ENCODE measurements at regions not wholly inside any gene's neighbourhood (a gene's known extent, or its start where the extent isn't known, plus 50 kb on each side); places are given as distances from the start of the nearest gene placed in this dataset.

- Histone ChIP-seq H3K4me3 (ENCODE audit: low read length) (no peak overlapping the region), H3K4me2 (ENCODE audit: low read depth, low read length) (no peak overlapping the region), H2AFZ (ENCODE audit: low read length) (no peak overlapping the region), H3K36me3 (replicated peaks; ENCODE audit: insufficient read depth, low read length) (no peaks in the 10 kb centered on the region), H3K4me1 (ENCODE audit: low read length) (no peaks in the 10 kb centered on the region), H3K9me3 (replicated peaks; ENCODE audit: insufficient read depth, low read length) (no peaks in the 10 kb centered on the region), H3K9ac (ENCODE audit: low read length) (no peak overlapping the region), H4K20me1 (ENCODE audit: insufficient read depth, low read length) (no peaks in the 10 kb centered on the region), H3K27me3 (replicated peaks; ENCODE audit: insufficient read depth, low read length) (no peaks in the 10 kb centered on the region), H3K9me2 (replicated peaks; ENCODE audit: insufficient read depth, low read length) (no peaks in the 10 kb centered on the region), H3K27ac (ENCODE audit: low read length) (no peak overlapping the region), H3K79me2 (ENCODE audit: low read length) (no peaks in the 10 kb centered on the region), H3F3A (ENCODE audit: insufficient read depth, low read length) (no peaks in the 10 kb centered on the region)
- DNase-seq, result no peak
- no peak for TF ChIP-seq EZH2phosphoT487 (IDR thresholded peaks at IDR 0.05; ENCODE audit: low read length)
- TF ChIP-seq EZH2 (optimal IDR thresholded peaks at IDR 0.05; ENCODE audit: low read depth, low read length), result no peak
- no peak for TF ChIP-seq CTCF (IDR thresholded peaks at IDR 0.05; ENCODE audit: low read length)
Observed at GRCh38 chr7:109437957-109438356, 868.3 kb downstream of the DNAJB9 start.

- no peaks in the 10 kb centered on the region for H3F3A ChIP-seq (ENCODE audit: insufficient read depth, low read length)
- H3K9ac ChIP-seq (ENCODE audit: low read length), result no peak overlapping the region
- no peak for DNase-seq
- H3K4me2 ChIP-seq (ENCODE audit: low read depth, low read length), result no peak overlapping the region
- H3K9me3 ChIP-seq (replicated peaks; ENCODE audit: insufficient read depth, low read length), result no peaks in the 10 kb centered on the region
- H3K27ac ChIP-seq (ENCODE audit: low read length), result no peak overlapping the region
- H3K4me3 ChIP-seq (ENCODE audit: low read length), result no peak overlapping the region
- H3K36me3 ChIP-seq (replicated peaks; ENCODE audit: insufficient read depth, low read length), result no peaks in the 10 kb centered on the region
- H3K79me2 ChIP-seq (ENCODE audit: low read length), result no peaks in the 10 kb centered on the region
- no peak overlapping the region for H2AFZ ChIP-seq (ENCODE audit: low read length)
- H3K27me3 ChIP-seq (replicated peaks; ENCODE audit: insufficient read depth, low read length), result no peaks in the 10 kb centered on the region
- no peaks in the 10 kb centered on the region for H3K9me2 ChIP-seq (replicated peaks; ENCODE audit: insufficient read depth, low read length)
- H3K4me1 ChIP-seq (ENCODE audit: low read length), result no peaks in the 10 kb centered on the region
- no peaks in the 10 kb centered on the region for H4K20me1 ChIP-seq (ENCODE audit: insufficient read depth, low read length)
- TF ChIP-seq CTCF (IDR thresholded peaks at IDR 0.05; ENCODE audit: low read length) (no peak), EZH2phosphoT487 (IDR thresholded peaks at IDR 0.05; ENCODE audit: low read length) (no peak), EZH2 (optimal IDR thresholded peaks at IDR 0.05; ENCODE audit: low read depth, low read length) (no peak)
Observed at GRCh38 chr7:109449760-109450159, 880.1 kb downstream of the DNAJB9 start.

- H3K27me3 ChIP-seq (replicated peaks; ENCODE audit: insufficient read depth, low read length), result no peaks in the 10 kb centered on the region
- no peaks in the 10 kb centered on the region for H3K4me1 ChIP-seq (ENCODE audit: low read length)
- H3K9ac ChIP-seq (ENCODE audit: low read length), result no peak overlapping the region
- H3K4me2 ChIP-seq (ENCODE audit: low read depth, low read length), result no peak overlapping the region
- H3K27ac ChIP-seq (ENCODE audit: low read length), result no peak overlapping the region
- no peaks in the 10 kb centered on the region for H3K9me3 ChIP-seq (replicated peaks; ENCODE audit: insufficient read depth, low read length)
- TF ChIP-seq EZH2phosphoT487 (IDR thresholded peaks at IDR 0.05; ENCODE audit: low read length) (no peak), EZH2 (optimal IDR thresholded peaks at IDR 0.05; ENCODE audit: low read depth, low read length) (no peak), CTCF (IDR thresholded peaks at IDR 0.05; ENCODE audit: low read length) (no peak)
- H2AFZ ChIP-seq (ENCODE audit: low read length), result no peak overlapping the region
- no peaks in the 10 kb centered on the region for H3F3A ChIP-seq (ENCODE audit: insufficient read depth, low read length)
- DNase-seq, result no peak
- H3K79me2 ChIP-seq (ENCODE audit: low read length), result no peaks in the 10 kb centered on the region
- no peaks in the 10 kb centered on the region for H3K9me2 ChIP-seq (replicated peaks; ENCODE audit: insufficient read depth, low read length)
- no peak overlapping the region for H3K4me3 ChIP-seq (ENCODE audit: low read length)
- no peaks in the 10 kb centered on the region for H3K36me3 ChIP-seq (replicated peaks; ENCODE audit: insufficient read depth, low read length)
- H4K20me1 ChIP-seq (ENCODE audit: insufficient read depth, low read length), result no peaks in the 10 kb centered on the region; the same call in 1 of the 2 replicates
Observed at GRCh38 chr7:109456116-109456515, 886.4 kb downstream of the DNAJB9 start.

Measured in MM.1S (cell line).